NCI-H524 (cell line): ENCODE measurements at regions not wholly inside any gene's neighbourhood (a gene's known extent, or its start where the extent isn't known, plus 50 kb on each side); places are given as distances from the start of the nearest gene placed in this dataset.

ENCODE experiments used
- DNase-seq, 2 experiments: peaks; one replicate each; lab custom pipeline; 2025; lab: John Stamatoyannopoulos, UW

DNA sequence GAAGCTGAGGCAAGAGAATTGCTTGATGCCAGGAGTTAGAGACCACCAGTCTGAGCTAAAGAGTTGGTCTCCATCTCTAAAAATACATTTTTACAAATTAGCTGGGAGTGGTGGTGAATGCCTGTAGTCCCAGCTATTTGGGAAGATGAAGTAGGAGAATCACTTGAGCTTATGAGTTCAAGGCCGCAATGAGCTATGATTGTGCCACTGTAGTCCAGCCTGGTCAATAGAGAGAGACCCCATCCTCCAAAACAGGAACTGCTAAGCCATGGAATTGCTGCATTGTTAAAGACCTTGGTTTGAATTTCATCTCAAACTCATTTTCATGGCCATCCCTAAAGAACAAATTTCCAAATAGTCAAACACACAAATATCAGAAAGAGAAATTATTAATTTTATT lies 113.9 kb upstream of the AGTR1 start:
- no peak for DNase-seq

- DNase-seq: no peak
Observed at GRCh38 chr3:148584438-148584837, 113.3 kb upstream of the AGTR1 start.

GRCh38 chr3:148585671-148586379 lies 111.9 kb upstream of the AGTR1 start:
- no peak for DNase-seq

DNA sequence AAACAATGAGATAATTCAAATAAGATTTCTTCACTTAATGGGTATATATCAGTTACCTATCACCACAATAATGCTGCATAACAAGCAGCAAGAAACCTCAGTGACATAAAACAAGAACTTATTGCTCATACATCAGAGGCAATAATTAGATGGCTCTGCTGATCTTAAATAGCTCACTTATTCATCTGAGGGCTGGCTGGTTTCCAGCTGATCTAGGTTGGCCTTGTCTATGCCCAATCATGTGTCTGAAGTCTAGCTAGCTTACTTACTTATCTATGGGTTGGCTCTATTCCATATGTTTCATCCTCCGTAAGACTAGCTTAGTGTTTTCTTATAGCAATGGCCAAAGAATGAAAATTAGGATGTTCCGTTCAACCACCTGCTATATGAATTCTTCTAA lies 109.4 kb upstream of the AGTR1 start:
- DNase-seq: no peak

- no peak for DNase-seq
Observed at GRCh38 chr3:148591525-148591924, 106.2 kb upstream of the AGTR1 start.

GRCh38 chr3:148598619-148599018 lies 99.1 kb upstream of the AGTR1 start:
- DNase-seq: no peak

DNA sequence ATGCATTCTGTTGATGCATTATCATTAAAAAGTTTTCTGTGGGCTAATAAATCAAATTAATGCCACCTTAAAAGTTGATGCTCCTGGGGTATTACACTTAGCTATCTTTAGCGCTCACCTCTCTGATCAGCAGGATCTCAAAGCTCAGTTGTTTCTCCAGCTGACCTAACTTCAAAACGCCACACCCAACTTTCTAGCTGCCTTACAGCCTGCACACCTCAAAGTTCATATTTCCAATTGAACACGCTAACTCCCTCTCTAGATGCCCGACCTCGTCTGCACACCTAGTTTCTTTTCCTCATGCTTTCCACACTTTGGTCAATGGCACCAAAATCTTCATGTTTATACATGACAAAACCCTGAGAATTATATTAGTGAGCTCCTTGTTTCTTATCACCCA lies 98.2 kb upstream of the AGTR1 start:
- DNase-seq: no peak

DNA sequence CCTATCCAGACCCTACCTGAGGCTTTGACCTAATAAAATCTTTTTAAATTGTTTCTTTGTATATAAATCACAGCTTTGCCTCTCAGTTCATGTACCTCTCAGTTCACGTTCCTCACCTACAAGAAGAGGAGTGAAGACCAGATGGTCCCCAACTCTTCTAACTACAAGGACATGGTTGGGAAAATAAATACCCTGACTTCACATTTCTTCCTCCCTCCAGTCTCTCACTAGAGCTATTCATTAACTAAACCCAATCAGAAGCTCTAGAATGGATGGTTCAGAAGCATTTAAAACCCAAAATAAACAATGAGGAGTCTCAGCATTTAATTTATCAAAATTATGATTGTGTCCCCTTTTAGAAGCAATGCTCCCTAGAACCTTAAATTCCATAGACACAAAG lies 97.3 kb upstream of the AGTR1 start:
- DNase-seq: no peak

DNA sequence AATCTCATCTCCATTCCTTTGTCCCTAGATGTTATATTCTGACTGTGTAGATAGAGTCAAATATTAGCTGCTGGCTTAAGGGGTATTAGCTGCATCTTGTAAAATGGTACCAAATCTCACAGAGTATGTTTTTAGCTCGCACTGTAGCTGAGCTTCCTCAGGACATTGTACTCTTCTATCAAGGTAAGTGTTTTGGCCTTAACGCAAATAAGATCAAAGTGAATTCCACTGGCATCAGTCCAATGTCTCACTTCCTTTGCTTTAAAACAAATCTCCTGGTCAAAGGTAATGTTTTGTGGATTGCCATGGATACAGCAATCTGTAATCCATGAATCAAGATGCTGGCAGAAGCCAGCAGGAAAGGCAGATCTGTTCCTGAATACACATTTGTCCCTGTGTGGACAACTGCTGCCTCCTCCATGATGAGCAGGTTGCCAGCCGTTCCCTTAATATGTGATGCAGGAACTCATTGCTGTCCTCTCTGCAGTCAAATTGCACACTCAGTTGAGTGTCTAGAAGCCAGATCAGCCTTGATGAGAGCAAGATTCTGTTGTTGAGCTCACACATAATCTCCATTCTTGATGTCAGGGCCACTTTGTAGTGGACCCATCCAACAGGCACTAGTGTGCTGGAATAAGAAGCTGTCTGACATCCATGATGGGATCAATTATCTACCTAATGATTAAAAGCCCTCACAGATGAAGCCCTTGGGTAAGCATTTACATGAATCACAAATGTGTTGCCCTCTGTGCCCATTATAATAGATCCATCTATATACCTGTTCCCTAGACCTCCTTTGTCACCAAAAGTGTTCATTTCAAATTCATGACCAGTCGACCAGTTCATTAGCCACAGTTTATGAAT lies 96.6 kb upstream of the AGTR1 start:
- DNase-seq: no peak

- no peak for DNase-seq
Observed at GRCh38 chr3:148601766-148602685, 95.7 kb upstream of the AGTR1 start.

- no peak for DNase-seq
Observed at GRCh38 chr3:148604270-148605085, 93.2 kb upstream of the AGTR1 start.

GRCh38 chr3:148605521-148605920 lies 92.2 kb upstream of the AGTR1 start:
- DNase-seq: no peak

- no peak for DNase-seq
Observed at GRCh38 chr3:148606979-148607378, 90.7 kb upstream of the AGTR1 start.

GRCh38 chr3:148607491-148607890 lies 90.2 kb upstream of the AGTR1 start:
- DNase-seq: no peak

DNA sequence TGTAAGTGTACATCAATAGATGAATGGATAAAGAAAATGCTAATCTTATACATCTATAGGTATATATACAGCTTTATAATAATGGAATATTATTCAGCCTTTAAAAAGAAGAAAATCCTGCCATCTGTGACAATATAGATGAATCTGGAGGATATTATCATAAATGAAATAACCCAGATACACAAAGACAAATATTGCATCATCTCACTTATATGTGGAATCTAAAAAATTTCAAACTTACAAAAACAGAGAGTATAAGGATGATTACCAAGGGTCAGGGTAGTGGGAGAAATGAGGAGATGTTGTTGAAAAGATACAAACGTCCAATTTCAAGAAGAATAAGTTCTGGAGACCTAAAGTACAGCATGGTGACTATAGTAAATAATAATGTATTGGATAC lies 85.4 kb upstream of the AGTR1 start:
- DNase-seq: no peak

- no peak for DNase-seq
Observed at GRCh38 chr3:148615382-148615781, 82.3 kb upstream of the AGTR1 start.

DNA sequence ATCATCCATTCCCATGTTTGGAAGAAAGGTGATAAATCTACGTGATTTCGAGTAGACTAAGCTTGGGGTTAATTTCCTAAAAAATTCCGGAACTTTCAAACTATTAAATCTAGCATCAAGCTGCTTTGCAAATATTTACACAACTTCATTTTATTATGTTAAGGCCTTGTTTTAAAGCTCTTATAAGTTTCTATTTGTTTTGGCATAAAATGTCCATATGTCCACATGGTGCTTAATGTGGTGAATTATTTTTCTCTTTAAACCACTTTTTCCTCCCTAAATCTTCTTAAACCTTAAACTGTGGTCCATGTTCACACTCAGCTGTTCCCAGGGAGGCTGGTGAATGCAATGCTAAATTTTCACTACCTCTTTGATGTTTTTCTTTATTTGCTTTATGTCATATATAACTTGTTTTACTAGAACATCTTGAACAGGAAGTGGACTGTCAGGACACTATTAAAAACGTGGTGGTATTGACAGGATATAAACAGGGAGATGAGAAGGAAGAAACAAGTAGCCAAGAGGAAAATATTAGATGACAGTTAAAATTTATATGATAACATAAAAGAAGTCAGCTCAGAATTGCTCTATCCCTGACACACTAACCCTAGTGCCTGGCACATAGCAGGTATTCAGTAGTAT lies 72.5 kb upstream of the AGTR1 start:
- DNase-seq: no peak

DNA sequence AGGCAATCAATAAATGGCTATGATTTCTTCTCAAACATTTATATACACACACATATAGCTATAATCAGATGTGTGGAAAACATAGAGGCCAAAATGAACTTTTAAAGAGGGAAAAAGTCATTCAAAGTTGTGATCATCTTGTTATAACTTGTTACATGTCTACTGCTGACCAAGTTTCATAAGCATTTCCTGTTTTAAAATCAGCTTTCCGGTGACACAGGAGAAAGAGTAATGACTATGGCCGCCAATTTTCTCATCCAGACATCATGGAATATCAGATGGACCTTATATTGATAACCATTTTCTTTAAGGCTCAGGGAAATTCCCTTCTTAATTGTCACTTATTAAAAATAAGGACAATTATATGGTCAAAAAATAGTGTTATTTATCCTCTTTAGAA lies 71.7 kb upstream of the AGTR1 start:
- DNase-seq: no peak

DNA sequence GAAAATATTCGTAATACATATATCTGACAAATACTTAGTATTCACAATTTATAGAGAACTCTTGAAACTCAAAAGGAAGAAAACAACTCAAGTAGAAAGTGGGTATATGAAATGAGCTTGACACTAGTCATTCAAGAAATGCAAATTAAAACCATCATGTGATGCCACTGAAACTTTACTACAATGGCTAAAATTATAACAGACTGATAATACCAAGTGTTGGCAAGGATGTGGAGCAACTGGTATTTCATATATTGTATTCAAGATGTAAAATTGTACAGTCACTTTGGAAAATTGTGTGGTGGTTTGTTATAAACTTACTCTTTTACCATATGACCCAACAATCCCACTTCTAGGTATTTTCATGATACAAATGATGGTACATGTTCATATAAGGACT lies 68.7 kb upstream of the AGTR1 start:
- no peak for DNase-seq

DNA sequence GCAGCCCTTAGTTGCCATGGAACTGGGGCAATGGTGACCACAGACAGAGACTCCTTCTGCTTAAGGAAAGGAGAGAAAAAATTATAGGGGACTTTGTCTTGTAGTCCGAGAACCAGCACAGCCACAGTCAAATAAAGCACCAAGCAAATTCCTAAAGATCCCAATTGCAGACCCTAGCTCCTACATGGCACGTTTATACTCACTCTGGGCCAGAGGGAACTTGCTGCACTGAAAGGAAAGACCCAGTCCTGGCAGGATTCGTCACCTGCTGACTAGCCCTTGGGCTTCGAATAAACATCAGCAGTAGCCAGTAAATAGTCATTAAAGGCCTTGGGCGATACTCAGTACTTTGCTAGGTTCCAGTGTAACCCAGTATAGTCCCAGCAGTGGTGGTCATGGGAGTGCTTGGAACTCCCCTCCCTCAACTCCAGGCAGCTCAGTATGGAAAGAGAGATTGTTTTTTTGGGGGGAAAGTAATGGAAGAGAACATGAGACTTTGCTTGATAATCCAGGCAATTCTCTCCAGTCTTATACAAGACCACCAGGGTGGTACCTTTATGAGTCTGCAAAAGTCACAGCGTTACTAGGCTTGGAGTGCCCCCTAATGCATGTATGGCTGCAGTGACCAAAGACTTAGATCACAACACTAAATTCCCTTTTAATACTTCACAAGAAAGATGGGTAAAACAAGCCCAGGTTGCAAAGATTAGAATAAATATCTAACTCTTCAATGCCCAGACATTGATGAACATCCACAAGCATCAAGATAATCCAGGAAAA lies 66.4 kb upstream of the AGTR1 start:
- DNase-seq: no peak
